ENCODE measurements at regions not wholly inside any gene's neighbourhood (a gene's known extent, or its start where the extent isn't known, plus 50 kb on each side); places are given as distances from the start of the nearest gene placed in this dataset.
A peak's percentile ranks its signal among the peaks of the same experiment; 100 is the strongest.

DNA sequence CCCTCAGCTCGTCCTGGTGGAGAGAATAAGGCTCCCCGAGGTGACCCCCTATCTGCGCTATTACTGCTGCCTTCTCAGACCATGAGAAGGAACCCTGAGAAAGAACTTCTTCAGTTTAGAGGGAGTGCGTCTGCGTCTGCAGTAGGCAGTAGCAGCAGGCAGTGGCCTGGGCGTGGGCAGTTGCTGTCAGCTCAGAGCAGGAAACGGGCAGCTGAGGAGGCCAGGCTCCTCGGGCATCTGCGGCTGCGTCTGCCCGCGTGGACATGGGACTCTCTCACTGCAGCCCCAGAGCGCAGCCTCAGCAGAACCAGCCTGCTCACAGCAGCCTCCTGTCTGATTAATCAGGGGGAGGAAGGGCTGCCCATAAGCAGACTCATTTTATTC, 49.8 kb upstream of the FCN1 start:
- no peaks in the 10 kb centered on the region for H3K9me3 ChIP-seq (ENCODE audit: control insufficient read depth, low read length)
- peak overlapping the region; percentile 82 for H3K27ac ChIP-seq
- H3K79me2 ChIP-seq, result no peaks in the 10 kb centered on the region
- peaks cover 11% of the 10 kb centered on the region for H3K4me1 ChIP-seq
- H3K9ac ChIP-seq, result no peak overlapping the region
- H3K27me3 ChIP-seq (ENCODE audit: control insufficient read depth, insufficient read depth, low read length), result no peaks in the 10 kb centered on the region
- no peak overlapping the region for H3K4me3 ChIP-seq (ENCODE audit: low read depth, low read length)
- no peaks in the 10 kb centered on the region for H3K36me3 ChIP-seq (ENCODE audit: control insufficient read depth, insufficient read depth, low read length)
- TF ChIP-seq, protein P1, sequence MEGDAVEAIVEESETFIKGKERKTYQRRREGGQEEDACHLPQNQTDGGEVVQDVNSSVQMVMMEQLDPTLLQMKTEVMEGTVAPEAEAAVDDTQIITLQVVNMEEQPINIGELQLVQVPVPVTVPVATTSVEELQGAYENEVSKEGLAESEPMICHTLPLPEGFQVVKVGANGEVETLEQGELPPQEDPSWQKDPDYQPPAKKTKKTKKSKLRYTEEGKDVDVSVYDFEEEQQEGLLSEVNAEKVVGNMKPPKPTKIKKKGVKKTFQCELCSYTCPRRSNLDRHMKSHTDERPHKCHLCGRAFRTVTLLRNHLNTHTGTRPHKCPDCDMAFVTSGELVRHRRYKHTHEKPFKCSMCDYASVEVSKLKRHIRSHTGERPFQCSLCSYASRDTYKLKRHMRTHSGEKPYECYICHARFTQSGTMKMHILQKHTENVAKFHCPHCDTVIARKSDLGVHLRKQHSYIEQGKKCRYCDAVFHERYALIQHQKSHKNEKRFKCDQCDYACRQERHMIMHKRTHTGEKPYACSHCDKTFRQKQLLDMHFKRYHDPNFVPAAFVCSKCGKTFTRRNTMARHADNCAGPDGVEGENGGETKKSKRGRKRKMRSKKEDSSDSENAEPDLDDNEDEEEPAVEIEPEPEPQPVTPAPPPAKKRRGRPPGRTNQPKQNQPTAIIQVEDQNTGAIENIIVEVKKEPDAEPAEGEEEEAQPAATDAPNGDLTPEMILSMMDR (IDR thresholded peaks at IDR 0.05), result no peak
- no peak overlapping the region for H3K4me2 ChIP-seq (ENCODE audit: low read length)
- H2AFZ ChIP-seq, result peak overlapping the region; percentile 38

DNA sequence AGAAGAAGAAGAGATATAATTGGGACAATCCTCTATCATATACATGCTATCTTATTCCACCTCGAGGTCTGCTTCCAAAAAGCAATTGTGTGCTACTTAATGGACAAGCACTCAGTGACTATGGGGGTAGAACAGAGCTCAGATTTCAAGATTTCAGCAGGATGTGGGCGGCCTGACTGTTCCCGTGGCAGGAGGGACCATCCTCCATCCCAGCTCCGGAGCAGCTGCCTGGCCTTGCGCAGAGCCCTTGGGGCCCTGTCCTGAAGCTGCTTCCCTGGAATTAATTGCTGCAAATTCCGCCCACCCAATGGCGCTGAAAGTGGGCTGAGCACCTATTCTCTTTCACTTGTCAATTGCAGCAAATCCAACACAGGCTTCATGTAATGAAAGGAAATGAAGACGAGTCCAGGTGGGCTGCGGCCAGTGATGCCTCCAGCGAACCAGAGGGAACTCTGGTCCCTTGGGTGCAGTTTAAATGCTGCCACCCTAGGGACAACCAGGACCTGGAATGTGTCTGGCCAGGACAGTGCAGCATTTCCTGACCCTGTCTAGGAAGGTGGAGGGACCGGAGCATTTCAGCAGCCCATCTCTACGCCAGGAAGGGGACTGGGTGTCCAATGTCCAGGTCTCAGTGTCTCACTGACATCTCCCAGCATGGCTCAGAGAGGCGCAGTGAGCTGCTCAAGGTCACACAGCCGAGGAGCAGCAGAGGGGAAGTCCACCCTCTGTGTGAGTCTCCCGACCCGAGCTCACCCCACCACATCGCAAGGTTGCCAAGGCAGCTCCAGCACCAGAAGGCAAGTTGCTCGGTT, 50.5 kb upstream of the FCN1 start:
- Histone ChIP-seq H3K79me2 (no peaks in the 10 kb centered on the region), H3K27me3 (ENCODE audit: control insufficient read depth, insufficient read depth, low read length) (no peaks in the 10 kb centered on the region), H3K9ac (no peak overlapping the region), H3K9me3 (ENCODE audit: control insufficient read depth, low read length) (no peaks in the 10 kb centered on the region), H3K36me3 (ENCODE audit: control insufficient read depth, insufficient read depth, low read length) (no peaks in the 10 kb centered on the region), H3K4me3 (ENCODE audit: low read depth, low read length) (no peak overlapping the region), H3K4me1 (peaks cover 11% of the 10 kb centered on the region), H3K27ac (peak overlapping the region; percentile 82), H3K4me2 (ENCODE audit: low read length) (peak overlapping the region; percentile 6), H2AFZ (peak overlapping the region; percentile 38)
- TF ChIP-seq, protein P1 (IDR thresholded peaks at IDR 0.05), result no peak

- Histone ChIP-seq H3K27me3 (ENCODE audit: control insufficient read depth, insufficient read depth, low read length) (no peaks in the 10 kb centered on the region), H3K4me3 (ENCODE audit: low read depth, low read length) (no peak overlapping the region), H3K27ac (no peak overlapping the region), H3K79me2 (no peaks in the 10 kb centered on the region), H3K9me3 (ENCODE audit: control insufficient read depth, low read length) (no peaks in the 10 kb centered on the region), H3K4me2 (ENCODE audit: low read length) (no peak overlapping the region), H3K9ac (no peak overlapping the region), H2AFZ (no peak overlapping the region), H3K4me1 (peaks cover 11% of the 10 kb centered on the region), H3K36me3 (ENCODE audit: control insufficient read depth, insufficient read depth, low read length) (no peaks in the 10 kb centered on the region)
- TF ChIP-seq, protein P1 (IDR thresholded peaks at IDR 0.05), result no peak
Observed at GRCh38 chr9:134968823-134969090, 51.0 kb upstream of the FCN1 start.

- no peak overlapping the region for H3K4me2 ChIP-seq (ENCODE audit: low read length)
Observed at GRCh38 chr9:134969156-134970045, 51.7 kb upstream of the FCN1 start.

More at GRCh38 chr9:134969156-134970045, 51.7 kb upstream of the FCN1 start:
- Histone ChIP-seq H2AFZ (no peak overlapping the region), H3K79me2 (no peaks in the 10 kb centered on the region), H3K27me3 (ENCODE audit: control insufficient read depth, insufficient read depth, low read length) (no peaks in the 10 kb centered on the region), H3K9ac (no peak overlapping the region), H3K9me3 (ENCODE audit: control insufficient read depth, low read length) (no peaks in the 10 kb centered on the region), H3K4me3 (ENCODE audit: low read depth, low read length) (no peak overlapping the region), H3K36me3 (ENCODE audit: control insufficient read depth, insufficient read depth, low read length) (no peaks in the 10 kb centered on the region), H3K4me1 (peaks cover 11% of the 10 kb centered on the region), H3K27ac (no peak overlapping the region)
- TF ChIP-seq, protein P1 (IDR thresholded peaks at IDR 0.05), result no peak
